Common myeloid progenitor, CD34-positive (primary cell): ENCODE measurements at regions not wholly inside any gene's neighbourhood (a gene's known extent, or its start where the extent isn't known, plus 50 kb on each side); places are given as distances from the start of the nearest gene placed in this dataset.

Experiments
- CTCF ChIA-PET: fragments of 350-600 bp; sonication (Branson Sonifier 250); formaldehyde crosslinking; loops from one replicate; lab custom pipeline; 2021; ENCODE audit warnings: antibody characterized with exemption; lab: Charles Lee
- POLR2A ChIA-PET: fragments of 350-600 bp; sonication (Branson Sonifier 250); formaldehyde crosslinking; loops from one replicate; lab custom pipeline; 2021; ENCODE audit warnings: antibody characterized with exemption; lab: Charles Lee
- DNase-seq, 3 donors: peaks; one replicate each; pipeline versions ENCODE4 v3.0.0 to v3.0.0-alpha.2; 2013
- H3K27ac ChIP-seq, 2 experiments: 1 replicate in 1 of 2; 2 replicates in 1 of 2; pipeline ENCODE4 v1.7.0; 2013; ENCODE audit warnings: inconsistent platforms in 2 of 2, low read length in 2 of 2, mild to moderate bottlenecking in 2 of 2, low read depth in 1 of 2, moderate library complexity in 1 of 2; ENCODE audit not compliant: severe bottlenecking in 2 of 2, insufficient read depth in 1 of 2, poor library complexity in 1 of 2
- H3K27me3 ChIP-seq, 5 experiments: replicated peaks in 2 of 5; 1 replicate in 3 of 5; 2 replicates in 2 of 5; pipeline versions ENCODE4 v1.6.1 to v1.7.0; 2013; ENCODE audit warnings: low read length in 4 of 5, mild to moderate bottlenecking in 2 of 5, moderate library complexity in 2 of 5, inconsistent platforms in 1 of 5; ENCODE audit not compliant: insufficient read depth in 5 of 5, control insufficient read depth in 4 of 5
- H3K36me3 ChIP-seq, 4 experiments: 1 replicate in 2 of 4; 2 replicates in 2 of 4; pipeline versions ENCODE4 v1.6.1 to v1.7.0; 2013; ENCODE audit warnings: low read length in 3 of 4, control low read depth in 1 of 4, mild to moderate bottlenecking in 1 of 4; ENCODE audit not compliant: control insufficient read depth in 4 of 4, insufficient read depth in 4 of 4
- H3K4me1 ChIP-seq, 4 experiments: 1 replicate in 3 of 4; 2 replicates in 1 of 4; pipeline versions ENCODE4 v1.6.1 to v1.7.1; 2013; ENCODE audit warnings: low read length in 3 of 4, mild to moderate bottlenecking in 3 of 4, control low read depth in 1 of 4, inconsistent platforms in 1 of 4, moderate library complexity in 1 of 4; ENCODE audit not compliant: control insufficient read depth in 4 of 4, insufficient read depth in 4 of 4; ENCODE audit errors: control extremely low read depth in 1 of 4
- H3K4me3 ChIP-seq, 7 experiments: 1 replicate in 4 of 7; 2 replicates in 3 of 7; pipeline versions ENCODE4 v1.5.1 to v1.7.0; 2013; ENCODE audit warnings: mild to moderate bottlenecking in 7 of 7, low read length in 6 of 7, moderate library complexity in 6 of 7, inconsistent platforms in 2 of 7, low read depth in 2 of 7, control low read depth in 1 of 7; ENCODE audit not compliant: insufficient read depth in 4 of 7, control insufficient read depth in 1 of 7; ENCODE audit errors: extremely low read depth in 1 of 7
- H3K9me3 ChIP-seq, 5 experiments: 1 replicate in 4 of 5; 2 replicates in 1 of 5; pipeline versions ENCODE4 v1.6.1 to v1.7.1; 2013; ENCODE audit warnings: low read length in 4 of 5, mild to moderate bottlenecking in 2 of 5, inconsistent platforms in 1 of 5, low read depth in 1 of 5, moderate library complexity in 1 of 5; ENCODE audit not compliant: control insufficient read depth in 4 of 5, insufficient read depth in 2 of 5; ENCODE audit errors: control extremely low read depth in 1 of 5
- WGBS: methylation state at CpG from one replicate; pipeline ENCODE4 v1.1.5; 2013; ENCODE audit not compliant: insufficient coverage; 5-methylcytosine and 5-hydroxymethylcytosine counted together

- Histone ChIP-seq H3K27me3 (no peaks in the 10 kb centered on the region), H3K9me3 (no peaks in the 10 kb centered on the region), H3K36me3 (no peaks in the 10 kb centered on the region), H3K27ac (no peak overlapping the region), H3K4me1 (no peaks in the 10 kb centered on the region), H3K4me3 (no peak overlapping the region)
- WGBS: 97% methylated on average over 3 of the region's 3 CpGs
- CTCF ChIA-PET: no interaction called here
- POLR2A ChIA-PET: no interaction called here
- no peak for DNase-seq
These were observed 60.6 kb upstream of the LMO4 start for GRCh38 chr1:87268111-87268510.

DNA sequence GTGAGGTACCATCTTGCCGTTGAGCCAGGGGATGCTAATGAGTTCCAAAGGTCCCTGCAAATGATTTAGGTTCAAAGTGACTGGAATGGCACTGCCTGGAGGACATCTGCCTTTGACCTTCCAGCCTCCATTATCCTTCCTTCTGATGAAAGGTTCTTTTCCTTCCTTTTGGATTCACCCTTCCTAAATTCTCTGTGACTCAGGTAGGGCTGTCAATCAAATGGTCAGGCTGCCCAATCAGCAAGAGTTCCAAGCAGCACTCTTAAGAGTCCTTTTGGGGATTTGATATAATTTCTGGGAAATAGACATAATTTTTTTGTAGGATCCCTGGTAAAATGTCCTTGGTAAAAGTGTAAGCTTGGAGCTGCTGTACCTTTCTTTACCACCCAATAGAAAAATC is 58.8 kb upstream of the LMO4 start:
- H3K4me1 ChIP-seq: no peaks in the 10 kb centered on the region
- no peaks in the 10 kb centered on the region for H3K36me3 ChIP-seq
- WGBS: 22% methylated on average over 1 of the region's 1 CpG
- no peak overlapping the region for H3K27ac ChIP-seq
- ChIA-PET POLR2A (no interaction called here), CTCF (interaction anchor here (0.9 kb wide), 1 partner anchor 10 kb away, joined by 4 read pairs; no protein-coding TSS in a partner anchor)
- H3K9me3 ChIP-seq: no peaks in the 10 kb centered on the region
- no peaks in the 10 kb centered on the region for H3K27me3 ChIP-seq
- DNase-seq: no peak
- no peak overlapping the region for H3K4me3 ChIP-seq

DNA sequence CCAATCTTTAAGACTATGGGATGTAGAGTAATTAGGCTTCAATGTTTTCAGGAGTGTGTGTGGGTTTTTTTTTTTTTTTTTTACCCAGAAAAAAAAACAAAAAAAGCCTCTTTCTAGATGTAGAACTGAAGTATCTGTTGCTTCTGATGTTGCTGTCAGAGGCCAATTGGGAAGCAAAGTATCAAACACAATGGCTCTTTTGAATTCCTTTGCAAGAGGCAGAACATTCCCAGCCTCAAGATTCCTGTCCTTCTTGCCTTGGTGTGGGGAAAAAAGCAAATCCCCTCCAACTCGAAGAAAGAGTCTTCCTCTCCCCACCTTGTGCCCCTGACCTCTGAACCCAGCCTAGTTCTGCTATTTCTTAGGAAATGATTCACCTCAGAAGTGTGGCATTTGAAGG is 55.4 kb upstream of the LMO4 start:
- Histone ChIP-seq H3K36me3 (no peaks in the 10 kb centered on the region), H3K4me1 (no peaks in the 10 kb centered on the region), H3K9me3 (no peaks in the 10 kb centered on the region), H3K27me3 (no peaks in the 10 kb centered on the region), H3K4me3 (no peak overlapping the region), H3K27ac (no peak overlapping the region)
- ChIA-PET POLR2A (no interaction called here), CTCF (interaction anchor here (1.4 kb wide), 1 partner anchor 9 kb away, joined by 4 read pairs; no protein-coding TSS in a partner anchor)
- no peak for DNase-seq
- no CpG with 5 or more reads among the region's 1 CpG for WGBS

- Histone ChIP-seq H3K27ac (no peak overlapping the region), H3K9me3 (no peaks in the 10 kb centered on the region), H3K27me3 (no peaks in the 10 kb centered on the region), H3K4me3 (no peak overlapping the region), H3K4me1 (peaks cover 0 to 6% (median 0%) of the 10 kb centered on the region in 4 experiments), H3K36me3 (no peaks in the 10 kb centered on the region)
- DNase-seq: peak in 1 of 3 donors; percentile 6
- 100% methylated on average over 3 of the region's 7 CpGs for WGBS
- ChIA-PET CTCF (interaction anchor here (1.4 to 1.5 kb wide), 2 partner anchors 10 kb away, joined by 4 read pairs; no protein-coding TSS in a partner anchor), POLR2A (no interaction called here)
These were observed 53.8 kb upstream of the LMO4 start for GRCh38 chr1:87274851-87275250.

- Histone ChIP-seq H3K27ac (no peak overlapping the region), H3K4me1 (peaks cover 0 to 6% (median 0%) of the 10 kb centered on the region in 4 experiments)
- CTCF ChIA-PET: interaction anchor here (1.1 to 1.7 kb wide), 4 partner anchors 10 to 129 kb away, joined by 4 read pairs; no protein-coding TSS in a partner anchor
These were observed 49.7 kb upstream of the LMO4 start for GRCh38 chr1:87278825-87279535.

More at GRCh38 chr1:87278825-87279535, 49.7 kb upstream of the LMO4 start:
- no peak for DNase-seq
- Histone ChIP-seq H3K4me3 (no peak overlapping the region), H3K27me3 (no peaks in the 10 kb centered on the region), H3K9me3 (no peaks in the 10 kb centered on the region), H3K36me3 (no peaks in the 10 kb centered on the region)
- WGBS: 71% methylated on average over 2 of the region's 4 CpGs
- POLR2A ChIA-PET: no interaction called here
